Fibroblast of mammary gland (primary cell): ENCODE measurements at regions not wholly inside any gene's neighbourhood (a gene's known extent, or its start where the extent isn't known, plus 50 kb on each side); places are given as distances from the start of the nearest gene placed in this dataset.

Experiments
- DNase-seq: peaks from one replicate; pipeline ENCODE4 v3.0.0-alpha.2; 2010; ENCODE audit warnings: low read depth
- H3K4me3 ChIP-seq: 2 replicates; pipeline ENCODE4 v1.5.1; 2011; ENCODE audit warnings: low read depth, mild to moderate bottlenecking, low read length, moderate library complexity; ENCODE audit not compliant: control insufficient read depth
- TF ChIP-seq, protein P1 (sequence below): conservative IDR thresholded peaks from 2 replicates; pipeline ENCODE4 v1.5.1; 2011; ENCODE audit warnings: low read depth, low read length, inconsistent platforms; ENCODE audit not compliant: control insufficient read depth, insufficient read depth

DNA sequence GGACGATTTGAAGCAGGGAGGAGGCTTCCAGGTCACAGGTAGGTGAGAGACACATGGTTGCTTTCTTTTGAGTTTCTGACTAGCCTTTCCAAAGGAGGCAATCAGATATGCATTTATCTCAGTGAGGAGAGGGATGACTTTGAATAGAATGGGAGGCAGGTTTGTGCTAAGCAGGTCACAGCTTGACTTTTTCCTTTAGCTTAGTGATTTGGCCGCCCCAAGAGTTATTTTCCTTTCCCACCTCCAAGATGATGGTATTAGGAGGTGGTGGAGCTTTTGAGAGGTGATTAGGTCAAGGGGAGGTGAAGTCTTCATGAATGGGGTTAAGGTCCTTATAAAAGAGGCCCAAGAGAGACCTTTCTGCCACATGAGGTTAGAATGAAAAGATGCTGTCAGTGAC, 443.7 kb downstream of the TYW1 start:
- DNase-seq = no peak
- TF ChIP-seq, protein P1, sequence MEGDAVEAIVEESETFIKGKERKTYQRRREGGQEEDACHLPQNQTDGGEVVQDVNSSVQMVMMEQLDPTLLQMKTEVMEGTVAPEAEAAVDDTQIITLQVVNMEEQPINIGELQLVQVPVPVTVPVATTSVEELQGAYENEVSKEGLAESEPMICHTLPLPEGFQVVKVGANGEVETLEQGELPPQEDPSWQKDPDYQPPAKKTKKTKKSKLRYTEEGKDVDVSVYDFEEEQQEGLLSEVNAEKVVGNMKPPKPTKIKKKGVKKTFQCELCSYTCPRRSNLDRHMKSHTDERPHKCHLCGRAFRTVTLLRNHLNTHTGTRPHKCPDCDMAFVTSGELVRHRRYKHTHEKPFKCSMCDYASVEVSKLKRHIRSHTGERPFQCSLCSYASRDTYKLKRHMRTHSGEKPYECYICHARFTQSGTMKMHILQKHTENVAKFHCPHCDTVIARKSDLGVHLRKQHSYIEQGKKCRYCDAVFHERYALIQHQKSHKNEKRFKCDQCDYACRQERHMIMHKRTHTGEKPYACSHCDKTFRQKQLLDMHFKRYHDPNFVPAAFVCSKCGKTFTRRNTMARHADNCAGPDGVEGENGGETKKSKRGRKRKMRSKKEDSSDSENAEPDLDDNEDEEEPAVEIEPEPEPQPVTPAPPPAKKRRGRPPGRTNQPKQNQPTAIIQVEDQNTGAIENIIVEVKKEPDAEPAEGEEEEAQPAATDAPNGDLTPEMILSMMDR = no peak
- no peak overlapping the region for H3K4me3 ChIP-seq

DNA sequence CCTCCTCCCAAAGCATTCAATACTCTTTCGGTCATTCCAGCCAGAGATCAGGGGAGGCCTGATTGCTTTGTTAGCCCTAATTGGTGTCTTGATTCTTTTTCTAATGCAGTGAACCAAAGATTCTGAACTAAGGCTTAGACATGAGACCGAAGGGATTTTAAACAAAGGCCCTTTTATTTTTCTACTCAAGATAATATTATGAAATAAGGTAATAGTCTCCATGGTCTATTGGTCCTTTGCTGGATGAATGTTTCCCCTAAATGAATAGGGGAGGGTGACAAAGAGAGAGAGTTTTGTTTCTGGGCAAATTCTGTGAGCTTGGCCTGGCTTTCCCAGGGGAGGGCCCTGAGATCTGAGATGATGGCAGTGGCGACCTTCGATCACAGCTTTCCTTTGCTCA, 449.1 kb downstream of the TYW1 start:
- H3K4me3 ChIP-seq = no peak overlapping the region
- TF ChIP-seq, protein P1 = no peak
- DNase-seq = no peak

DNA sequence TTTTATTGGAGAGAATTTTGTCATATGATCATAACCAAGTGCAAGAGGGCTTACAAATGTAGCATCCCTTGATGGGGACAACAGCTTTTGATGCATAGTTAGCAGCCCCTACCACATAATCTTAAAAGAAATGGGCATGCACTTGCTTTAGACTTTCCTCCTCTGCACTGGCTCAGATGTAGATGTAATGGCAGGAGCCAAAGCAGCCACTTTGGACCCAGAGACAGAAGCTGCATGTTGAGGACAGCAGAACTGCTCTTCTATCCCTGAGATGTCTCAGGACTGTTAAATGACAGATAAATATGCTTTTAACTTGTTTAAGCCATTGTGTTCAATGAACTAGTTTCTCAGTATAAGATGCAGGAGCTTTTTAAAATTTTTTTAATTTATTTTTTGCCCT, 450.7 kb downstream of the TYW1 start:
- TF ChIP-seq, protein P1 = no peak
- no peak for DNase-seq

DNA sequence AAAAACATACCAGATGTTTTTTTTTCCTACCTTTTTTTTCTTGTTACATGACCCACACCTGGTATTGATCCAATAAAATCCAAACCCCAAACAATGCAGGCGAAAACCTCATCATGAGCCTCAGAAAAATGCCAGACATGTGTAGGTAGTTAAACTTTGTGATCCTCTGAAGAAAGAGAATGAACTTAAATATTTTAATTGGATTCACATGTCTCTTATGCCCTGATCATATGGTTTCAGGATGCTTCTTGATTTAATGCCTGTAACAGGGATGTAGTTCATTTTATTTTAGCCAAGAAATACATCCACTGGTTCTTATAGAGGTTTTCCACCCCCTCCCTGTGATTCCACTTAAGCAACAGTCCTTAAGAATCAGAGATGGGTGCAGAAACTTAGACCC, 451.6 kb downstream of the TYW1 start:
- DNase-seq = no peak
- TF ChIP-seq, protein P1 = no peak
- no peak overlapping the region for H3K4me3 ChIP-seq

More for the DNA sequence above, 450.7 kb downstream of the TYW1 start:
- no peak overlapping the region for H3K4me3 ChIP-seq

DNA sequence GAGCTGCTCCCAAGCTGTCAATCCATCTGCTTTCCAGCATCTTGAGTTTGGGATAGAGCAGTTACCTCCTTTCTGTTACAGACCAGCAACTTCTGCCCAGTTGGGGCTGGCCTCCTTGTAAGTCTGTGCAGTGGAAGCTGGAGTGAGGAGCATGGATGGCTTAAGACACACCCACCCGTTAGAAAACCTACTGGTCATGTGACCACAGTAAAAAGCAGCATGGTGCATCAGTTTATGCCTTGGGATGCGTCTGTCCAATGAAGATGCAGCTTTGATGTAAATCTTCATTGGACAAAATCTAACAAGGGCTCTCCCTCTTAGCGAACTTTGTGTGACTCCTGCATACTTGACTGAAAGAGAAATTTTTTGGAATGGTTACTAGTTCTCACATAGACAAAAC, 453.5 kb downstream of the TYW1 start:
- DNase-seq = no peak
- H3K4me3 ChIP-seq = no peak overlapping the region
- TF ChIP-seq, protein P1 = no peak

DNA sequence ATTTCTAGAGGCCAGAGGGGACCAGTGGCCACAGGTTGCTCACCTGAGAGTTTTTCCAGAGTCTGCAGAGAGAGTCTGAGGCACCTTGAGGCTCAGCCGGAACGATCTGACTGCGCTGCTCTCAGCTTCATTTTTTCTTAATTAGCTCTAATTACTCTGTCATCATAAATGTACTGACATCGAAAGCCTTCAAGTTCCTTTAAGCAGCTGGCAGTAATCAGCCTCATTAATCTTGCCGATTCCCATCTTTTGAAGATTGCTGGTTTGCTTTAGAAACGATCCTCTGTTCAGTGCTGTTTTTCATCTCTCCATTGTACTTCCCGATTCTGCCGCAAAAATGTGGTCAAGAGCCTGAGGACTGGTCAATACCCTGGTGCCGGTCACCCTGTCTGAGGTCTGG, 454.7 kb downstream of the TYW1 start:
- H3K4me3 ChIP-seq = no peak overlapping the region
- DNase-seq = no peak
- TF ChIP-seq, protein P1 = no peak

DNA sequence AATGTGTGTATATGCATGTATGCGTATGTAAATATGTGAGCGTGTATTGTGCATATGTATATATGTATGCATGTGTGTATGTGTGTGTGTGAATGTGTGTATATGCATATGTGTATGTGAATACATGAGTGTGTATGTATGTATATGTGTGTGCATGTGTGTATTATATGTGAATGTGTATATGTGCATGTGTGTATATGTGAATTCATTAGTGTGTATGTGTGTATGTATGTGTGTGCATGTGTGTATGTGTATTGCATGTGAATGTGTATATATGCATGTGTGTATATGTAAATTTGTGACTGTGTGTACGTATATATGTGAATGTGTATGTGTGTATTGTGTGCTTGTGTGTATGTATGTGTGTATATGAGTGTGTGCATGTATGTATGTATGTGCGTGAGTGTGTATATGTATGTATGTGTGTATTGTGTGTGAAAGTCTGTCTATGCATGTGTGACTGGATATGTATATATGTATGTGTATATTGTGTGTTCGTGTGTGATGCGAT, 455.9 kb downstream of the TYW1 start:
- TF ChIP-seq, protein P1 = no peak
- no peak overlapping the region for H3K4me3 ChIP-seq
- no peak for DNase-seq
